Keratinocyte (primary cell): ENCODE measurements at regions not wholly inside any gene's neighbourhood (a gene's known extent, or its start where the extent isn't known, plus 50 kb on each side); places are given as distances from the start of the nearest gene placed in this dataset.

Source experiments
- EZH2 ChIP-seq: IDR thresholded peaks from one replicate; pipeline ENCODE4 v1.6.1; 2012; ENCODE audit warnings: inconsistent platforms, mild to moderate bottlenecking, low read length, moderate library complexity
- TF ChIP-seq, protein P1 (sequence below), 3 experiments: IDR thresholded peaks in 1 of 3; conservative IDR thresholded peaks in 1 of 3; optimal IDR thresholded peaks in 1 of 3; 2 replicates in 2 of 3; 3 replicates in 1 of 3; pipeline versions ENCODE3 to v1.5.1; 2011; ENCODE audit warnings: low read length in 3 of 3, mild to moderate bottlenecking in 3 of 3, moderate library complexity in 2 of 3, control low read depth in 1 of 3, inconsistent platforms in 1 of 3; ENCODE audit not compliant: insufficient read depth in 2 of 3; ENCODE audit errors: extremely low read depth in 1 of 3

DNA sequence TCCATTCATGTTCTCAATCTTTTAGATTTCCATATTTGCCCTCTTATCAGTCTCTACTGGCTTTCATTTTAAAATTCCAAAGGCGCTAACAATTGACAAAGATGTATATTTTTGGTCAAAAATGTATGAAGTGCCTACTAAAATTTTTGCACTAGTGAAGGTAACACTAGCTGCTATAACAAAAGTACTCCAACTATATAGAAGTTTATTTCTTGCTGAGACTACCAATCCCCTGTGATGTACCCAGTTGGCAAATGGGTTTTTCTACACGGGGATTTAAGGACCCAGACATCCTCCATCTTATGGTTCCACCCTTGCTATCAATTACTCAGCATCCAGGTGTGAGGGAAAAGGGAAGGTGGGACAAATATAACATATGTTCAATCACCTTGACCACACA lies 75.3 kb upstream of the TSPAN8 start:
- TF ChIP-seq, protein P1, sequence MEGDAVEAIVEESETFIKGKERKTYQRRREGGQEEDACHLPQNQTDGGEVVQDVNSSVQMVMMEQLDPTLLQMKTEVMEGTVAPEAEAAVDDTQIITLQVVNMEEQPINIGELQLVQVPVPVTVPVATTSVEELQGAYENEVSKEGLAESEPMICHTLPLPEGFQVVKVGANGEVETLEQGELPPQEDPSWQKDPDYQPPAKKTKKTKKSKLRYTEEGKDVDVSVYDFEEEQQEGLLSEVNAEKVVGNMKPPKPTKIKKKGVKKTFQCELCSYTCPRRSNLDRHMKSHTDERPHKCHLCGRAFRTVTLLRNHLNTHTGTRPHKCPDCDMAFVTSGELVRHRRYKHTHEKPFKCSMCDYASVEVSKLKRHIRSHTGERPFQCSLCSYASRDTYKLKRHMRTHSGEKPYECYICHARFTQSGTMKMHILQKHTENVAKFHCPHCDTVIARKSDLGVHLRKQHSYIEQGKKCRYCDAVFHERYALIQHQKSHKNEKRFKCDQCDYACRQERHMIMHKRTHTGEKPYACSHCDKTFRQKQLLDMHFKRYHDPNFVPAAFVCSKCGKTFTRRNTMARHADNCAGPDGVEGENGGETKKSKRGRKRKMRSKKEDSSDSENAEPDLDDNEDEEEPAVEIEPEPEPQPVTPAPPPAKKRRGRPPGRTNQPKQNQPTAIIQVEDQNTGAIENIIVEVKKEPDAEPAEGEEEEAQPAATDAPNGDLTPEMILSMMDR (optimal IDR thresholded peaks at IDR 0.05 in 1 of 3, IDR thresholded peaks at IDR 0.05 in 1 of 3, conservative IDR thresholded peaks at IDR 0.05 in 1 of 3; ENCODE audit: extremely low read depth in 1 of 3, insufficient read depth in 2 of 3, low read length in 3 of 3), result no peak
- no peak for TF ChIP-seq EZH2
